Astrocyte (in vitro differentiated cells and primary cell): ENCODE measurements at regions not wholly inside any gene's neighbourhood (a gene's known extent, or its start where the extent isn't known, plus 50 kb on each side); places are given as distances from the start of the nearest gene placed in this dataset.

Experiments
- DNase-seq: peaks from one replicate; pipeline ENCODE4 v3.0.0-alpha.2; 2010; ENCODE audit warnings: low read depth
- FAIRE-seq: peaks from 2 replicates; lab custom pipeline; 2011; peaks lifted over from hg19 to GRCh38; lab: Jason Lieb, UNC
- H2AFZ ChIP-seq: 2 replicates; pipeline ENCODE4 v1.6.0; 2012; ENCODE audit warnings: low read depth, low read length, inconsistent platforms
- H3K27ac ChIP-seq: 2 replicates; pipeline ENCODE4 v1.5.1; 2011; ENCODE audit warnings: low read depth, low read length, inconsistent platforms
- H3K27me3 ChIP-seq: 2 replicates; pipeline ENCODE4 v1.6.0; 2011; ENCODE audit warnings: low read length, inconsistent platforms; ENCODE audit not compliant: insufficient read depth
- H3K36me3 ChIP-seq: 2 replicates; pipeline ENCODE4 v1.5.1; 2011; ENCODE audit warnings: low read length, inconsistent platforms; ENCODE audit not compliant: insufficient read depth
- H3K4me1 ChIP-seq: 2 replicates; pipeline ENCODE4 v1.5.1; 2011; ENCODE audit warnings: low read length, inconsistent platforms; ENCODE audit not compliant: insufficient read depth
- H3K4me2 ChIP-seq: 2 replicates; pipeline ENCODE4 v1.6.0; 2012; ENCODE audit warnings: low read length, inconsistent platforms
- H3K4me3 ChIP-seq: 2 replicates; pipeline ENCODE4 v1.5.1; 2011; ENCODE audit warnings: low read depth, mild to moderate bottlenecking, low read length, inconsistent platforms; ENCODE audit not compliant: insufficient read depth
- H3K79me2 ChIP-seq: 2 replicates; pipeline ENCODE4 v1.6.0; 2012; ENCODE audit warnings: mild to moderate bottlenecking, low read length, inconsistent platforms; ENCODE audit not compliant: insufficient read depth
- H3K9ac ChIP-seq: 2 replicates; pipeline ENCODE4 v1.6.0; 2012; ENCODE audit warnings: mild to moderate bottlenecking, low read length, inconsistent platforms
- H3K9me3 ChIP-seq: 2 replicates; pipeline ENCODE4 v1.5.1; 2012; ENCODE audit warnings: low read depth, mild to moderate bottlenecking, low read length, inconsistent platforms; ENCODE audit not compliant: insufficient read depth
- H4K20me1 ChIP-seq: 2 replicates; pipeline ENCODE4 v1.6.0; 2012; ENCODE audit warnings: low read length, inconsistent platforms; ENCODE audit not compliant: insufficient read depth
- H3K27ac Mint-ChIP-seq: one replicate; pipeline ENCODE4 v1.8.0; 2021; ENCODE audit warnings: mild to moderate bottlenecking, mixed read lengths; ENCODE audit not compliant: unreplicated experiment
- H3K27me3 Mint-ChIP-seq: one replicate; pipeline ENCODE4 v1.8.0; 2021; ENCODE audit warnings: low read depth, mixed read lengths; ENCODE audit not compliant: unreplicated experiment
- H3K36me3 Mint-ChIP-seq: one replicate; pipeline ENCODE4 v1.8.0; 2021; ENCODE audit warnings: low read depth, mixed read lengths; ENCODE audit not compliant: unreplicated experiment
- H3K4me1 Mint-ChIP-seq: one replicate; pipeline ENCODE4 v1.8.0; 2021; ENCODE audit warnings: low read depth, mixed read lengths; ENCODE audit not compliant: unreplicated experiment
- H3K4me3 Mint-ChIP-seq: one replicate; pipeline ENCODE4 v1.8.0; 2021; ENCODE audit warnings: mild to moderate bottlenecking, moderate library complexity, mixed read lengths; ENCODE audit not compliant: unreplicated experiment
- H3K9me3 Mint-ChIP-seq: one replicate; pipeline ENCODE4 v1.8.0; 2021; ENCODE audit warnings: mild to moderate bottlenecking, mixed read lengths; ENCODE audit not compliant: unreplicated experiment
- CTCF ChIP-seq: IDR thresholded peaks from 2 replicates; pipeline ENCODE4 v1.5.1; 2011; ENCODE audit warnings: low read depth, mild to moderate bottlenecking, inconsistent platforms, low read length, moderate library complexity; ENCODE audit not compliant: insufficient read depth
- EZH2 ChIP-seq: IDR thresholded peaks from 2 replicates; pipeline ENCODE4 v1.6.1; 2012; ENCODE audit warnings: mild to moderate bottlenecking, low read length, inconsistent platforms; ENCODE audit not compliant: insufficient read depth

DNA sequence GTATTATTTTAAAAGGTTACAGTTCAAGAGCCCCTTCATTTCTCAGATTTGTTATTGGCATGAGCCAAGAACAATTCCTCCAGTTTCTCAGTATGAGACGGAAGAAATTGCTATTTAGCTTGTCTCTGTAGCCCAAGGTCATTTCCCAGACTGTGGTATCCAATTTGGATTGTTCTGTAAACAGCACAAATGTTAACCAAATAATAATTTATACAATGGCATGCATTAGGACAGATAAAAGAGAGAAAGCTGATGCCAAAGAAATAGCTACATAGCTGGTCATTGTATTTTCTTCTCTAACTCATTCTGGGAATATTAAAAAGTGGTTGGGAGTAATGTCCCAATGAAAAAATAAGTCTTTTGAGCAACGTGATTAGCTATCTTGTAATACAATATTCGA, 134.6 kb upstream of the NPY2R start:
- no peaks in the 10 kb centered on the region for H3K36me3 Mint-ChIP-seq
- H3K9me3 ChIP-seq = no peaks in the 10 kb centered on the region
- H3K27me3 Mint-ChIP-seq = no peaks in the 10 kb centered on the region
- no peaks in the 10 kb centered on the region for H3K4me1 ChIP-seq
- H4K20me1 ChIP-seq = no peaks in the 10 kb centered on the region
- peaks cover 1% of the 10 kb centered on the region for H3K9me3 Mint-ChIP-seq
- no peaks in the 10 kb centered on the region for H3K36me3 ChIP-seq
- H3K4me3 ChIP-seq = no peak overlapping the region
- no peak overlapping the region for H3K4me2 ChIP-seq
- H3K79me2 ChIP-seq = no peaks in the 10 kb centered on the region
- no peak overlapping the region for H3K27ac Mint-ChIP-seq
- no peak overlapping the region for H3K4me3 Mint-ChIP-seq
- no peaks in the 10 kb centered on the region for H3K27me3 ChIP-seq
- no peak overlapping the region for H3K9ac ChIP-seq
- no peaks in the 10 kb centered on the region for H3K4me1 Mint-ChIP-seq
- no peak overlapping the region for H3K27ac ChIP-seq
- no peak overlapping the region for H2AFZ ChIP-seq
- DNase-seq = no peak
- no peak for FAIRE-seq
- TF ChIP-seq CTCF (no peak), EZH2 (no peak)

DNA sequence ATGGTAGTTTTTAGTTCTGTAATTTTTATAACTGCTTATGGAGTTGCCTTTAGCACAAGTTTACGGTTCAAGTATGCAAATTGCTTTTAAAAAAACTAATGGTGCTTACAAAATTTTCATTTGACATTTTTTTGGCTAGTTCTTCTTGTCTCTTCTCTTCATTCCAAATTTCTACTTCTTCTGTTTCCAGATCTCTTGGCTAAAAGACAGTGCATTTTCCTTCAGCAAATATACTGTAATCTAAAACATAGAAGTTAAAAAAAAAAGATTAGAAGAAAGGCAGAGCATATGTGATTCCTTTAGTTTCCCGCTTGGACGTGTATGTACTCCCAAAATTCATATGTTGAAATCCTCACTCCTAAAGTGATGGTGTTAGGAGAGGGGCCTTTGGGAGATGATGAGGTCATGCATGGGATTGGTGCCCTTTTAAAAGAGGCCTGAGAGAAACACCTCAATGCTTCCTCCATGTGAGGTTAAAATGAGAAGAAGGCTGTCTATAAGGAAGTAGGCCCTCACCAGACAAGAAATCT, 132.1 kb upstream of the NPY2R start:
- H3K9me3 Mint-ChIP-seq = no peaks in the 10 kb centered on the region
- Histone ChIP-seq H3K27me3 (no peaks in the 10 kb centered on the region), H3K4me3 (no peak overlapping the region), H3K9ac (no peak overlapping the region), H3K4me1 (no peaks in the 10 kb centered on the region), H2AFZ (no peak overlapping the region), H3K4me2 (no peak overlapping the region), H3K36me3 (no peaks in the 10 kb centered on the region), H3K9me3 (no peaks in the 10 kb centered on the region), H4K20me1 (no peaks in the 10 kb centered on the region), H3K79me2 (no peaks in the 10 kb centered on the region), H3K27ac (no peak overlapping the region)
- H3K4me3 Mint-ChIP-seq = no peak overlapping the region
- H3K36me3 Mint-ChIP-seq = no peaks in the 10 kb centered on the region
- H3K27me3 Mint-ChIP-seq = no peaks in the 10 kb centered on the region
- no peak for DNase-seq
- TF ChIP-seq EZH2 = no peak
- TF ChIP-seq CTCF = no peak
- H3K4me1 Mint-ChIP-seq = no peaks in the 10 kb centered on the region
- no peak for FAIRE-seq
- H3K27ac Mint-ChIP-seq = no peak overlapping the region

DNA sequence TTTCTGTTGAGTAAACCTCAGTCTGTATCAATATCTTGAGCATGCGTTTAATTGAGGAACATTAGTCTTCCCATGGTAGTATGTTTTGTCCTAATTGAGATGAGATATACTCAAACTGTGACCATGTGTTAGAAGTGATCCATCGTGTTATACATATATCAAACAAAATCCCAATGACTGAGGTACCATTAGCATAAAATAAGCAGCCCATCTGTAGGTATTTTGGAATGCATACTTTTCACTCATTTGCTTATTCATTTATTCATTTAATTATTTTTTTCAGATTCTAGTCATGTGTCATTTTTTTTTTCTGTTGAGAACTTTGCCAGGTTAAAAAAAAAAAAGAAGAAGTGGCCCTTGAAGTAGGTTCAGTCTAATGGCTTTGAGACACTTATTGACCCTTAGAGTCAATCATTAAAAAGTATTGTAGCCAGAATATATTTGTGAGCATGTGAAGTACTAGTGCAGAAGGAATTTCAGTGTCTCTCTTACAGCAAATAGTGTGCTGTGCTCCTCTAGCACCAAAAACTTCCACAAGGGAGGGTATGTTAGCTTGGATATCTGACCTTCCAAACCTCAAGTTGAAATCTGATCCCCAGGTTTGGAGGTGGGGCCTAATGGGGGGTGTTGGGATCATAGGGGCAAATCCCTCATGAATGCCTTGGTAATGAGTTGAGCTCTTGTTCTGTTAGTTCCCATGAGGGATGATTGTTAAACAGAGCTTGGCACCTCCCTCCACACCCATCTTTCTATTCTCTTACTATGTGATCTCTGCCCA, 130.8 kb upstream of the NPY2R start:
- H3K9me3 Mint-ChIP-seq = no peaks in the 10 kb centered on the region
- no peaks in the 10 kb centered on the region for H3K4me1 ChIP-seq
- no peaks in the 10 kb centered on the region for H3K27me3 Mint-ChIP-seq
- H4K20me1 ChIP-seq = no peaks in the 10 kb centered on the region
- H3K36me3 ChIP-seq = no peaks in the 10 kb centered on the region
- H3K9me3 ChIP-seq = no peaks in the 10 kb centered on the region
- no peaks in the 10 kb centered on the region for H3K4me1 Mint-ChIP-seq
- DNase-seq (no peak), FAIRE-seq (no peak)
- TF ChIP-seq EZH2 (no peak), CTCF (no peak)
- no peak overlapping the region for H3K27ac Mint-ChIP-seq
- H3K4me3 ChIP-seq = no peak overlapping the region
- H2AFZ ChIP-seq = no peak overlapping the region
- no peaks in the 10 kb centered on the region for H3K27me3 ChIP-seq
- H3K9ac ChIP-seq = no peak overlapping the region
- H3K79me2 ChIP-seq = no peaks in the 10 kb centered on the region
- H3K4me3 Mint-ChIP-seq = no peak overlapping the region
- H3K27ac ChIP-seq = no peak overlapping the region
- no peaks in the 10 kb centered on the region for H3K36me3 Mint-ChIP-seq
- H3K4me2 ChIP-seq = no peak overlapping the region
